ENCODE measurements at regions not wholly inside any gene's neighbourhood (a gene's known extent, or its start where the extent isn't known, plus 50 kb on each side); places are given as distances from the start of the nearest gene placed in this dataset.

DNA sequence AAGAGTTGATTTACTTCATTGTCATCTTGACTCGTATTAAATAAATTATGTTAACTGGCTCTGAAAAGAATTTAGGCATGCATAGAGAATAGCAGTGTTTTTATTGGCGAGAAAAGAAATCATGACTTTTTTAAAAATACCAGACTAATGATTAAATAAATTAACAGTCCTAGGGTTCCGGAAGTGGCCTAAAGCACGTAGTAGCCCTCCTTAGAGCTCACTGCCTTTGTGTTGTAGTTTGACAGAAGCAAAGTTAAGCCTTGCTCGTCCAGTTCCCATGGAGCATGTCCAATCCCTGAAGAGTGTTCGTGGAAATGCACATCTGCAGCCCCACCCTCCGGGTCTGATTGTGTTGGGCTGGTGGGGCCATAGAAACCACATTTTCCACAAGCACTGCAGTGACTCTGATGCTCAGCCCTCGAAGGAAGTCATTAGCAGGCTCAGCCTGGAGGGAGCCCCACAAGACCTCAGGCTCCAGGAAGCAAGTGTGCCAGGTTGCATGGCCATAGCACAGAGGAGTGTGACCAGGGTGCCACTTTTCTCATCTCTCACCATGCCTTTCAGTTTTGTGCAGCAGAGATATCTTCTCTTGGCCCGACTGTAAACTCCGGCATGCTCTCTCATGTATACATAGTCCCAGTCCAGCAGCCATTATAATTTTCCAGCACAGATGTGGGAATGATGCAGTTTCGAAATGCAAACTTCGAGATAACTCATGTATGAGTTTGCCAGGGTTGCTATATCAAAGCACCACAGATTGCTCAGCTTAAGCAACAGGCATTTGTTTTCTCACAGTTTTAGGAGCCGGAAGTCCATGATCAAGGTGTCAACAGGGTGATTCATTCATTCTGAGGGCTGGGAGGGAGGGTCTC is 188.6 kb upstream of the SH3BP4 start:
- no peak overlapping the region for H3K27ac ChIP-seq (ENCODE audit: insufficient read length, low read depth, low read length)
- no peak overlapping the region for H2AK5ac ChIP-seq (ENCODE audit: insufficient read length, low read length)
- no peak overlapping the region for H3K56ac ChIP-seq (ENCODE audit: insufficient read length, low read depth, low read length)
- Mint-ChIP-seq H3K9me3 (peaks cover 14 to 20% of the 10 kb centered on the region in 2 experiments), H3K4me3 (no peak overlapping the region; a peak in 1 of 5 replicates), H3K36me3 (ENCODE audit: insufficient read depth in 1 of 3, low read depth in 3 of 3) (peaks cover 0 to 23% (median 0%) of the 10 kb centered on the region in 3 experiments; a peak in 4 of 7 replicates), H3K27me3 (ENCODE audit: low read depth) (no peaks in the 10 kb centered on the region; the same call in none of the 2 replicates), H3K27ac (no peak overlapping the region), H3K4me1 (peaks cover 5 to 11% of the 10 kb centered on the region in 2 experiments)
- TF ChIP-seq, protein P1, sequence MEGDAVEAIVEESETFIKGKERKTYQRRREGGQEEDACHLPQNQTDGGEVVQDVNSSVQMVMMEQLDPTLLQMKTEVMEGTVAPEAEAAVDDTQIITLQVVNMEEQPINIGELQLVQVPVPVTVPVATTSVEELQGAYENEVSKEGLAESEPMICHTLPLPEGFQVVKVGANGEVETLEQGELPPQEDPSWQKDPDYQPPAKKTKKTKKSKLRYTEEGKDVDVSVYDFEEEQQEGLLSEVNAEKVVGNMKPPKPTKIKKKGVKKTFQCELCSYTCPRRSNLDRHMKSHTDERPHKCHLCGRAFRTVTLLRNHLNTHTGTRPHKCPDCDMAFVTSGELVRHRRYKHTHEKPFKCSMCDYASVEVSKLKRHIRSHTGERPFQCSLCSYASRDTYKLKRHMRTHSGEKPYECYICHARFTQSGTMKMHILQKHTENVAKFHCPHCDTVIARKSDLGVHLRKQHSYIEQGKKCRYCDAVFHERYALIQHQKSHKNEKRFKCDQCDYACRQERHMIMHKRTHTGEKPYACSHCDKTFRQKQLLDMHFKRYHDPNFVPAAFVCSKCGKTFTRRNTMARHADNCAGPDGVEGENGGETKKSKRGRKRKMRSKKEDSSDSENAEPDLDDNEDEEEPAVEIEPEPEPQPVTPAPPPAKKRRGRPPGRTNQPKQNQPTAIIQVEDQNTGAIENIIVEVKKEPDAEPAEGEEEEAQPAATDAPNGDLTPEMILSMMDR (conservative IDR thresholded peaks at IDR 0.05), result no peak
- no peaks in the 10 kb centered on the region for H3K27me3 ChIP-seq (ENCODE audit: insufficient read depth, low read length)
- H3K9me3 ChIP-seq (ENCODE audit: control insufficient read depth, low read depth, low read length), result no peaks in the 10 kb centered on the region
- no peak overlapping the region for H3K18ac ChIP-seq (ENCODE audit: insufficient read length, low read depth, low read length)
- DNase-seq, result no peak
- no peak overlapping the region for H2AFZ ChIP-seq (ENCODE audit: low read length)
- no peaks in the 10 kb centered on the region for H3K4me1 ChIP-seq (ENCODE audit: insufficient read depth, low read length)
- no peak overlapping the region for H2BK15ac ChIP-seq (ENCODE audit: low read depth, low read length)
- H2BK20ac ChIP-seq (ENCODE audit: low read depth, low read length, poor library complexity, severe bottlenecking), result no peak overlapping the region
- no peak overlapping the region for H4K5ac ChIP-seq (ENCODE audit: insufficient read length, low read depth, low read length)
- no peaks in the 10 kb centered on the region for H3K23me2 ChIP-seq (ENCODE audit: insufficient read length, low read depth, low read length, poor library complexity, severe bottlenecking)
- no peak overlapping the region for H2BK120ac ChIP-seq (ENCODE audit: low read depth, low read length, poor library complexity, severe bottlenecking)
- no peaks in the 10 kb centered on the region for H4K20me1 ChIP-seq (ENCODE audit: control insufficient read depth, insufficient read depth, insufficient read length)
- H2BK5ac ChIP-seq (ENCODE audit: insufficient read length, low read length), result no peak overlapping the region
- H3K79me2 ChIP-seq (ENCODE audit: insufficient read depth, low read length), result no peaks in the 10 kb centered on the region
- no peak overlapping the region for H3K4ac ChIP-seq (ENCODE audit: low read depth, low read length)
- H3K4me2 ChIP-seq (ENCODE audit: insufficient read depth, insufficient read length, low read length), result no peak overlapping the region
- H4K8ac ChIP-seq (replicated peaks; ENCODE audit: insufficient read length, low read depth, low read length), result no peak overlapping the region
- no peaks in the 10 kb centered on the region for H3K79me1 ChIP-seq (ENCODE audit: insufficient read depth, low read depth, low read length, poor library complexity, severe bottlenecking)
- no peak overlapping the region for H3K9ac ChIP-seq (ENCODE audit: extremely low read depth, insufficient read length, low read length)
- no peak overlapping the region for H3T11ph ChIP-seq (ENCODE audit: low read length)
- no peak overlapping the region for H3K14ac ChIP-seq (ENCODE audit: insufficient read depth, low read length)
- no peak overlapping the region for H4K91ac ChIP-seq (ENCODE audit: insufficient read length, low read depth, low read length)
- no peak overlapping the region for H2BK12ac ChIP-seq (ENCODE audit: insufficient read length, low read depth, low read length)
- no CpG with 5 or more reads among the region's 13 CpGs for WGBS (ENCODE audit: extremely low coverage, insufficient read length, low lambda C conversion rate)
- no peak overlapping the region for H3K23ac ChIP-seq (ENCODE audit: insufficient read length, low read depth, low read length)
